NCI-H69 (cell line): ENCODE measurements at regions not wholly inside any gene's neighbourhood (a gene's known extent, or its start where the extent isn't known, plus 50 kb on each side); places are given as distances from the start of the nearest gene placed in this dataset.
"Not testable (repeated sequence)": the region's sequence is repeated elsewhere in the genome, so short reads cannot be mapped to it uniquely, and the experiment has no call there.

ENCODE experiments used
- DNase-seq: peaks from one replicate; lab custom pipeline; 2025; lab: John Stamatoyannopoulos, UW

GRCh38 chr14:53742233-53742620, 214.4 kb downstream of the BMP4 start:
- peak; percentile 33 for DNase-seq

- DNase-seq: no peak
Observed at GRCh38 chr14:53741479-53742232, 215.0 kb downstream of the BMP4 start.

GRCh38 chr14:53740570-53740969, 216.1 kb downstream of the BMP4 start:
- no peak for DNase-seq

DNA sequence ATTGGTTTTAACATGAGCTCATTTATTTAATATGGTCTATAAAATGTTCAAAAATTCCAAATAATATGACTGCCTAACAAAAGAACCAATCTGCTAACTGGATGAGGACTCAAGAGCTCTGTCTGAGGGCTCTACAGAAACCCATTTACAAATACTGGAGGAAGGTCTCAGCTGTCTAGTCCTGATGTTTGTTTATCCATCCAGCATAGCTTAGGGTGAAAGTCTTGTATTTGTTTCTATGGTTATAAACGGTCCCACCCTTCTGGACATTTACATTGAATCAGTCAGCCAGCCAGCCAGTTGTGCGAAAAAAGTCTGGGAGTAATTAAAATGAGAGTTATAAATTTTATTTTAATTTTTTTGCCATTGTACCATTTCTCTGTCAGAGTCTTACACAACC, 220.7 kb downstream of the BMP4 start:
- DNase-seq: no peak

- DNase-seq: no peak
Observed at GRCh38 chr14:53723221-53723620, 233.4 kb downstream of the BMP4 start.

- DNase-seq: no peak
Observed at GRCh38 chr14:53719536-53719935, 237.1 kb downstream of the BMP4 start.

GRCh38 chr14:53716578-53716977, 240.0 kb downstream of the BMP4 start:
- no peak for DNase-seq

DNA sequence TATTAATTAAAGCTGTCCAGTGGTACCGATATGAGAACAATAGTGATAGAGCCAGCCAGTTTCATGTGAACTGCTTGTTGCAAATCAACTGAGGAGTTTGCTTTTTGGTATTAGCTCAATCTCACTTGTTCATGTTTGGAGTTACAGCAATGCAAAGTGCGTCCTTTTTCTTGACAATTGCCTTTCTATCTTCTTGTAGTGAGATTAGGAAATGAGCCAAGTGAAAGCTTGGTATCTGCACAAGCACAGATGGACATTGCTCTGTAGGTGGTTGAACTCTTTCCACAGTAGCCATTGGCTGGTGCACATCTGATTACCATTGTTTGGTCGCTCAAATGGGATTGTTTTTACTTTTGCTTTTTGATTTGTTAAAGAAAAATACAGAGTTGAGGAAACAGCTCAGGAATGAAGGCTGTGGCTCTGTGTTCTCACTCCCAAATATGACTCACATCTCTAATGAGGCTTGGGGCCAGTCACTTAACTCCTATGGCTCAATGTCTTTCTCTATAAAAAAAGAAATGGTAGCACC, 241.4 kb downstream of the BMP4 start:
- DNase-seq: no peak

GRCh38 chr14:53714495-53715192, 242.0 kb downstream of the BMP4 start:
- no peak for DNase-seq

DNA sequence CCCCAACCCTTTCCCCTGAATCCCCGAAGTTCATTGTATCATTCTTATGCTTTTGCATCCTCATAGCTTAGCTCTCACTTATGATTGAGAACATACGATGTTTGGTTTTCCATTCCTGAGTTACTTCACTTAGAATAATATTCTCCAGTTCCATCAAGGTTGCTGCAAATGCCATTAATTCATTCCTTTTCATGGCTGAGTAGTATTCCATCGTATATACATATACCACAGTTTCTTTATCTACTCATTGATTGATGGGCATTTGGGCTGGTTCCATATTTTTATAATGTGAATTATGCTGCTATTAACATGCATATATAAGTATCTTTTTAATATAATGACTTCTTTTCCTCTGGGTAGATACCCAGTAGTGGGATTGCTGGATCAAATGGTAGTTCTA, 243.7 kb downstream of the BMP4 start:
- not testable (repeated sequence) for DNase-seq

DNA sequence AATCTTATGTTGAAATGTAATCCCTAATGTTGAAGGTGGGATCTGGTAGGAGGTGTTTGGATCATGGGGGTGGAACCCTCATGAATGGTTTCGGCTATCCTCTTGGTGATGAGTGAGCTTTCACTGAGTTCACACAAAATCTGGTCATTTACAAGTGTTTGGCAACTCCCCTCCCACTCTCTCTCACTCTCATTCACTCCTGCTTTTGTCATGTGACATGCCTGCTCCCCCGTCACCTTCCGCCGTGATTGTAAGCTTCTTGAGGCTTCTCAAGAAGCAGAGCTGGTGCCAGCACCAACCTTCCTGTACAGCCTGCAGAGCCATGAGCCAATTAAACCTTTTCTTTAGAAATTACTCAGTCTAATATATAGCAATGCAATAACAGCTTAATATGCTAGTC, 245.4 kb downstream of the BMP4 start:
- no peak for DNase-seq

DNA sequence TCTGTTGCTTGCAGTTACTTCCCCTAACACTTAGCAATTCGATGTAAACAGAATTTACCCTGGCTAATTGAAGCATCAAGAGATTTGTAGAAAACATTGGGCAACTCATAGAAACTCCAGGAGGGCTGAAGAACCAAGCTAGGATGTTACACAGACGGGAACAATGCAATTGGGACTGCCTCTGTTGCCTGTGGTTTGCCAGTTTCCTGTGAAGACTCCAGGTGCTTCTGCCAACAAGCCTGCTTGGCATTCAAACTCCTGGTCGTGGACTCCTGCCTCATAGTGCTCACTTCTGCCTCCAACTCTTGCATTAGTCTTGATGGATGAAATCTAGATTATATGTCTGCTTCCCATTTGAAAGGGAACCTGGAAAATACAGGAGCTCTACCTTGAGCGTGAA, 246.0 kb downstream of the BMP4 start:
- DNase-seq: no peak

GRCh38 chr14:53709381-53709780, 247.2 kb downstream of the BMP4 start:
- DNase-seq: no peak

DNA sequence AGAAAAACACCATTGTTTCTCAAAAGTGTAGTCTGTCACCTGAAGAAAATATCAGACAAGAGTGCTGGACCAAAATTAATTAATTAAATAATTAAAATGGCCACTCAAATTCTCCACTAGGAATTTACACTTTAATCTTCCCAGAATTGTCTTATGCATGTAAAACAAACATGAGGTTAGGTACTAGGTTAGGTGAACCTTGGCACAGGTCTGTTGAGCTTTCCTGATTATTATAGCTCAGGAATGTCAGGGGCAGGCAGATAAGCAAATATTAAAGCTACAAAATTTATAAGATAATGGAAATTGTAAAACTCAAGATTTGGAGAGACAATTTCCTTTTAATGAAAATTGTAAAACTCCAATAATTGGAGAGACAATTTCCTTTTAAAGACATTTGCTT, 253.2 kb downstream of the BMP4 start:
- DNase-seq: no peak

GRCh38 chr14:53701108-53701875, 255.3 kb downstream of the BMP4 start:
- no peak for DNase-seq

DNA sequence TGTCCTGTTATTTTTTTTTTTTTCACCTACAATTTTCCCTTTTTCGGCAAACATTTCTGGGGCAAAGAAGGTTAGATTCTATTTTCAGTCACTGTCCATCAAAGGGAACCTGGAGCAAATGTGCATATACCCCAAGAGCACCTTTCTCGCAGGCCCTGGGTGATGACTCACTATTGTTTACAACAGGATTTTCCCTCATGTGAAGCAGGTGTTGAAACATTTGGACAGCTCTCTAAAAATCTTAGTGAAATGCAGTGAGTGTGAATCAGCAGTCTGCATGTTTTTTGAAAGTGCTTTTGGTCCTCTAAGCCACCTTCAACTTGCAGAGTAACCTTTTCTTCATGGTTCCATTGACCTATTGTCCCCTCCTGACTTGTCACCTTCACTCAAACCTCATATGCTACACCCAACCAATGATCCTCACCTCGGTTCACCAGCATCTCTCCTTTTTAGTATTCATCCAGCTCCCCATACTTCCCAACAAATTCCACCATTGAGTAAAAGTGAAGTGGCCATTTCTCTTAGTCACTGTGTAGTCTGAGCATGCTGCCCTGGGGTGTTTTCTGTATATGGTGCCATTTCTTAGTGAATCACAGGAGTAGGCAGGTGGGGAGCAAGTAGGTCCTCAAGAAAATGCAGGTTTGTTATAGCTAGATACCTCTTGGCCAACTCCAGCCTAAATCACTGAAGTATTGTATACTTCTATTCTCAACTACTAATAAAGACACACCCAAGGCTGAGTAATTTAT, 260.2 kb downstream of the BMP4 start:
- DNase-seq: peak; percentile 4

- no peak for DNase-seq
Observed at GRCh38 chr14:53695692-53696214, 260.9 kb downstream of the BMP4 start.

- DNase-seq: peak; percentile 40
Observed at GRCh38 chr14:53692885-53693284, 263.7 kb downstream of the BMP4 start.

- DNase-seq: no peak
Observed at GRCh38 chr14:53692451-53692850, 264.2 kb downstream of the BMP4 start.

DNA sequence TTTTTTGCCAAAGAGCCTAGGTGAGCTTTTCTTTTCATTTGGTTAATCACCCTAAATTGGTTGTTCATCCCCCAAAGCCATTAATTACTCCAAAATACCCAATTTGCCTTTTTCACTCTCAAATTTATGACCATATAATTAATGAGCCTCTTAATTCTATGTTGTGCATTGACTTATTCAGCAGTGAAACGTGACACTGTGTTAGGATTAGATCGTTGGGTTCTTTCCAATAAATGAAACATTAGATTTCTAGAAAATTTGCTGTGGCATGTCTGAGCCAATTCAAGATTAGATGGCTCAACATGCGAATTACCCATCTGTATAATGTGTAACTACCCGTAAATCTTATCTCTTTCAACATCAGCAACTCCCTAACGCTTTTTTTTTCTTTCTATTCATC, 273.4 kb downstream of the BMP4 start:
- DNase-seq: peak; percentile 75

DNA sequence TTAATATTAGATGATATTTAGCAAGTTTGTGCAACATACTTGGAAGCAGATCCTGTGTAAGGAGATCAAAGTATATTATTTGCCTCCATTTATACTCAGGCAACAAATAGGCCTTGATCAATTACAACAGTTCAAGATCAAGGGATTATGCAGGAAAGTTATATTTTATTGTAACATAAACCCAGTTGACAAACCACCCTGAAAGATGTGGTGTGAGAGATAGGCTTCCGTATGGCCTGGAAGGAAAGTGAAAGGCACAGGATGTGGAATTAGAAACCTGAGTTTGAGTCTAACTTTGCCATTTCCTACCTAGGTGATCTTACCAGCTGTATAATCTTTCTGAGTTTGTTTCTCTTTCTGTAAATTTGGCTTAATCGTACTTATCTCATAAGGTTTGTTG, 284.1 kb downstream of the BMP4 start:
- DNase-seq: no peak

GRCh38 chr14:53670701-53671100, 285.9 kb downstream of the BMP4 start:
- DNase-seq: no peak
